Activated T-cell treated with anti-CD3 and anti-CD28 coated beads for 24 hours (primary cell): ENCODE measurements at regions not wholly inside any gene's neighbourhood (a gene's known extent, or its start where the extent isn't known, plus 50 kb on each side); places are given as distances from the start of the nearest gene placed in this dataset.
"Not testable (repeated sequence)": the region's sequence is repeated elsewhere in the genome, so short reads cannot be mapped to it uniquely, and the experiment has no call there.

Source experiments
- DNase-seq: peaks from one replicate; pipeline ENCODE4 v3.0.0-alpha.2; 2020; ENCODE audit warnings: low read depth

DNA sequence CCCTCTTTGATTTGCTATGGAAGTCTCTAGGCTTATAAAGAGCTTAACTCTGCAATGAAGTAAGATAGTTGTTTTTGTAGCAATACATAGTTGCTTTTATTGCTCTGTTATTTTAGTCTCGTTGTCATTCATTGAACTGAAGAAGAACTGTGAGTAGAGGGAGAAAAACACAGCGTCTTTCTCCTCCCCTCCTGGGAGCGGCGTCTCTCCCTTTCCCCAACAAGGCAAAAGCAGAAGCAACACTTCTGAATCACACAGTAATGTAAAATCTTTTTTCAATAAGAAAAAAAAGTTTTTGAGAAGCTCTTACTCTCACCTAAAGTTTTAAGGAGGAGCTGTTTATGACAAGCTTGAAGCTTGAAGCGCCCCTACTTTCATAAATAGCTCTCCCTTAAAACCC is 119.3 kb upstream of the SLC7A14 start:
- DNase-seq = no peak

GRCh38 chr3:170703121-170703588 is 117.3 kb upstream of the SLC7A14 start:
- DNase-seq = no peak

DNA sequence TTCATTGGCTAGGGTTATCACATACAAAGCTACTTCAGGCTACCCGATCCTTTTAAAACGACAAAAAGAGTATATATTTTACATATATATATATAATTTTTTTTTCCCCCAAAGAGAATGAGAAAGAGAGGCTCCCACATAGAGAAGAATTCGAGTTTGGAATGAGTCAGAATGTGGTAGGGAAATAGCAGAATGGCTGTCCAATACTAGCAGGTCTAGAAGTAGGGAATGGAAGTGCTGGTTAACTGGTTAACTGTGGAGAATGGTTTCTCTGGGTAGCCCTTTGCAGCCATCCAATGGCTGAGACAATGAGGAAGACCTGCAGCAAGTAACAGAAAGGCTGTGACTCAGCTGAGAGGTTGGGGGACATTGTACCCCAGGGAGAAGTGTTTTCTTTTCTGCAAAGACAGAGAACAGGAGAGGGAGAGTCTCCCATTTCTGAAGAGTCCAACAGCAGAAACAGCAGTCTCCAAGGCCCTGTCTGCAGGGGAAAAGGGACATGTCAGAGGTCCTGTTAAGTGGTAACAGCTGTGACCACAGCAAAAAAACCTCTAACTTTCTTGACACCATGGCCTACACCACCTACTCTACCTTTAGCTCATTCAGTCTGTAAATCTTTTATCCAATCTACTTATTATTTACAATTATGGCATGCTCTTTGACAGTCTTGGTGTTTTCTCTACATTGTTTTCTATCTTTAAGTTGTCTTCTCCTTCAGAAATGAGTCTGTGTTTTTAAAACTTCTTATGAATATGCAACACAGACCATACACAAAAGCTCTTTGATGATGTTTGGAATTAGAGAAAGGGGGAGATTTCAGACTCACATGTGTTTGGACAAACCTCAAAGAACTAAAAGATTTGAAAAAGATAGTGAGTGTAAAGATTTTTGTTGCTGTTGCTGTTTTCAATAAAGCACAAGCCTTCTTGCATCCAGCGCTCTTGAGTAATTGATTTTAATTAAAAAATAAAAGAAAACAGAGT is 116.1 kb upstream of the SLC7A14 start:
- DNase-seq = no peak

GRCh38 chr3:170700054-170700404 is 114.2 kb upstream of the SLC7A14 start:
- no peak for DNase-seq

DNA sequence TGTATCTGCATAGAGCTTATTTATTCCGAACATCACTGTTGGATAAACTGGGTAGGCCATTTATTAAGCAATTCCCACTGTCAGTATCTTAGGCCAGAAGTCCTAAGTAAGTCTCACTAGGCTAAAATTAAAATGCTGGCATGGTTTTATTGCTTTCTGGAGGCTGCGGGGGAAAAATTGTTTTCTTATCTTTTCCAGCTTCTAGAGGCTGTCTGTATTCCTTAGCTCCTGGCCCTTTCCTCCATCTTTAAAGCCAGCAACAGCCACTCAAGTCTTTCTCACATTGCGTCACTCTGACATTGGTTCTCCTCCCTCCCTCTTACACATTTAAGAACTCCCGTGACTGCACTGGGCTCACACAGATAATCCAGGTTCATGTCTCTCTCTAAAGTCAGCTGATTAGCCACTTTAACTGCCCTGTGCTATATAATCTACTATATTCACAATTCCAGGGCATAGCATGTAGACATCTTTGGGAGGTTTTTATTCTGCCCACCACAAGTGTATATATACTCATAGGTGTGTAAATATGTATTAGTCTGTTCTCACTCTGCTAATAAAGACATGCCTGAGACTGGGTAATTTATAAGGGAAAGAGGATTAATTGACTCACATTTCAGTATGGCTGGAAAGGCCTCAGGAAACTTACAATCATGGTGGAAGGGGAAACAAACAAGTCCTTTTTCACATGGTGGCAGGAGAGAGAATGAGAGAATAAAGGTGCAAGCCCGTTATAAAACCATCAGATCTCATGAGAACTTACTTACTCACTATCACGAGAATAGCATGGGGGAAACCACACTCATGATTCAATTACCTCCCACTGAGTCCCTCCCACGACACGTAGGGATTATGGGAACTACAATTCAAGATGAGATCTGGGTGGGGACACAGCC is 113.5 kb upstream of the SLC7A14 start:
- DNase-seq = no peak

GRCh38 chr3:170697908-170698307 is 112.0 kb upstream of the SLC7A14 start:
- DNase-seq = no peak

DNA sequence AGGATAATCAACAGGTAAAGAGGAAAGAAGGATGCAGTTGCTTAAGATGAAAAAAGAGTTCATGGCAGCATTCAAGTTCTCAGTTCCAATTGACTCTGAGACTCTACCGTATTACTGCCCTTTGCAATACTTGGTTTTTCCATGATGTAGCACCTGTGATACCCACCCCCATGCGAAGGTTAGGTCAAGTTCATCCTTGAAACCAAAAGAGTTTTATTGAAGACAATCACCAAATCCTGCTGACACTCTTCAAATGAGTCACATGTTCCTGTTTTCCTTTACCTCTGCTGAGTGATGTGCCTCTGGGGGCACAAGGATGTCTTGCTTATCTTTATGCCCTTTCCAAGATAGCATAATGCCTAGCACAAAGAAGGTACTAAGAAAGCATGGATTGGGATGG is 111.3 kb upstream of the SLC7A14 start:
- DNase-seq = no peak

DNA sequence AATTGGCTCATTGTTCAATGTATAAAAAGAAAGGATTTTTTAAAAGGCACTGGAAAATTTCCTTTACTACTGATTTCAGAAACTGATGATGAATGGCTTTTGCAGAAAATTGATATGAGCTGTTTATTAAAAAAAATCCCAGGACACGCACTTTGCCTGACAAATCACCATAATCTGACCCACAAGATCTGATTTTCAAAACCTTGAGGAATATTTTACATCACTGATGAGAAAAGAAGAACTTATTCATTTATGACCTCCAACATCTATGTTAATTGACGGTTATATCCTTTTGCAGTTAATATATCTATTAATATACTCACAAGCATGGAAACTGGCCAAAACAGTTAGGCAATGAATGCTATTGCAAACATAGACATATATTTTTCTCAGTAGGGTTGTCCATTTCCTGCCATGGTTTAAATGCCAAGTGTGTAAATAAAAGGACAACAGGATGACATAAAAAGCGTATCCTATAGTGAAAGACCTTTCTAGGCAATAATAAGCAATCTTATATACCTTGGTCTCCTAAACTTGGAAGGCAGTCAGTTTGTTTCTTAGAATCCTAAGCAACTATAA is 109.7 kb upstream of the SLC7A14 start:
- DNase-seq = no peak

- DNase-seq = no peak
Measured at GRCh38 chr3:170692720-170693119, 106.8 kb upstream of the SLC7A14 start.

DNA sequence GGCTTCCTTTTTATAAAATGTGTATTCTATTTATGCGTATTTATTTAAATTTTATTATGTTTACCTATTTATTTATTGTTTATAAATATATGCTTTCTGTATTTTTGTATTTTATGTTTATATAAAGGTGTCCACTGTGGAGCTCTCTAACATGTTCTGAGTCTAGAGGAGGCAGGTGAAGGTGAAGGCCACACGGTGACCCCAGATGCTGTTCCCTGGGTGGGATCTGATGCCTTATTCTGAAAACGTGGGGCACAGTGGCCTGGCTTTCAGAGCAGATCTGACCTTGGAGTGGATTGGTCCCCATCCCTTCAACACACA is 104.7 kb upstream of the SLC7A14 start:
- DNase-seq = no peak

DNA sequence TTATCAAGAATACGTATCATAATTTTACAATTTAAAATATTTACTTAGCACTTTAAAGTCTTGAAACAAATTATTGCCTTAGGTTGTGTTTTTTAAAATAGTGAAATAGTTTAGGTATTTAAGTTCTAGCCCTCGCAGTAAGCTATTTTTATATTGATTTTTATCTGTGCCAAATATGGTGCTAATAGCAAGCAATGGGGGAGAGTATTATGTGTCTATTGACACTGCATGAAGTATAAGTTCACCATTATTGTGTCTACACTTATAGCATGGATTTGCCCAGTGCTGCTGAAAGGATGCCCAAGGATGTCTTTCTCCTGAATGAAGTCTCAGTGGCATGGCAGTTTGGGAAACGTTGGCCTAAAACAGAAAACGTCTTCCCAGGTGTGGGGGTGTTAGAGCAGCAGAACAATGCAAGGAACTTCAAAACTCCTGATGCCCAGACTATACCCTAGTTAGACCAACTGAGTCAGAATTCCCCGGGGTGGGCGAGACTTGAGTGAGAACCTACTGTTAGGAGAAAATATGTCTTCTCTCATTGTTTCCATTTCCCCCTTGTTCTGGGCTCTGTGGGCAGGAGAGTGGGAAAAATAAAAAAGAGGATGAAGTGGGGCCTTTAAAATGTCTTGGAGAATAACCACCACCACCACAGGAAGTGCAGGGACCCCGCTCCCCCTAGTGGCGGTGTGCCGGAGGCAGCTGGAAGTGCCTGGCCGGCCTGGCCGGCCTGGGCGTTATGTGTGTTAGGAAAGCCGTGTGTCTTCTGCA is 104.2 kb upstream of the SLC7A14 start:
- DNase-seq = peak; percentile 22

GRCh38 chr3:170689296-170689829 is 103.5 kb upstream of the SLC7A14 start:
- no peak for DNase-seq

- not testable (repeated sequence) for DNase-seq
Measured at GRCh38 chr3:170688222-170688621, 102.3 kb upstream of the SLC7A14 start.

DNA sequence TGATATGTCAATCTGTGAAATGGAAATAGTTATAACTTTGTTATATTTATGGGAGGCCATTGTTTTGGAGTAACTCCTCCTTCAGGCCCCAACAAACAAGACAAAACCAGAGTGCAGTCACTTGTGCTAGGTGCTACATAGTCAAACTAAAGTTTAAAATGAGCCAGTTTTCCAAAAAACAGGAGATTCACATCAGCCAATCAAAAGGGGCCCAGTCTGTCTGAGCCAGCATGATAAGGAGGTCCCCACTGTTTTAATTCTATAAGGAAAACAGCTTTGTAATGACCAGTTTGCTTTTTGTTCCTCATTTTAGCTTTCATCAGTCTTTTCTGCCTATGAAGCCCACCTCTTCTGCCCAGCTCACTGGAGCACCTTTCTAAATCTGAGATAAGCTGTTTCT is 94.7 kb upstream of the SLC7A14 start:
- DNase-seq = no peak

DNA sequence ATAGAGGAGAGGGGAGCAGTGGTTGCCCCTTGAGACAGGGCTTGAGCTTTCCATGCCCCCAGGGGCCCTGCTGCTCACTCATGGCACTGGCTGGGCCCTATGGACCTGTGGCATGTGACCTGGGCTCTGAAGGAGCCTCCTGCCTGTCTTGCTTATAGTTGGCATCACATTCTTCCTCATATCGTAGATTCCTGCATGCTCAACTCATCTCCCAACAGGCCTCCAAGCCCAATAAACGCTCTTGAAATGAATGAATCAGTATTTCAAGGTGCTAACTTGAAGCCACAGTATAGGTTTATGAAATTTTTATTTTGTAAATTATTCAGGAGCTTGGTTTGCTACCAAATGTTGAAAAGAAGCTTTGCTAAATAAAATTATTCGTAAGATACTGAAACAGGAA is 93.3 kb upstream of the SLC7A14 start:
- no peak for DNase-seq

DNA sequence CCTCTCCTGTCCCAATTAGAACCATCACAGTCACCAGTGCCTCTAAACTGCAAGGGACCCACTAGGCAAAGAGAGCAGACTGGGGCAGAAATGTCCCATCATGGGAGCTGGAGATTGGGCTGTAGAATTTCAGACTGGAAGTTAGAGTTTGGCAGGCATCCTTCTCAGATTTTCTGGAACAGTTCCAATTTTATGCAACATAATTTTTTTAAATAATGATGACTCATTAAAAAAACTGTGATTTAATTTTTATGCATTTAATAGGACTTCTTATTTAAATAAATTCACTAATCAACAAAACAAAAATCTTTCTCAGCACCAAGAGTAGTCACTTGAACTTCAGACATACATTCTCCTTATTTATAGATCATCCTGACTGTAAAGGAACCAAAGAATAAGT is 84.6 kb upstream of the SLC7A14 start:
- no peak for DNase-seq

- not testable (repeated sequence) for DNase-seq
Measured at GRCh38 chr3:170662986-170663385, 77.1 kb upstream of the SLC7A14 start.

DNA sequence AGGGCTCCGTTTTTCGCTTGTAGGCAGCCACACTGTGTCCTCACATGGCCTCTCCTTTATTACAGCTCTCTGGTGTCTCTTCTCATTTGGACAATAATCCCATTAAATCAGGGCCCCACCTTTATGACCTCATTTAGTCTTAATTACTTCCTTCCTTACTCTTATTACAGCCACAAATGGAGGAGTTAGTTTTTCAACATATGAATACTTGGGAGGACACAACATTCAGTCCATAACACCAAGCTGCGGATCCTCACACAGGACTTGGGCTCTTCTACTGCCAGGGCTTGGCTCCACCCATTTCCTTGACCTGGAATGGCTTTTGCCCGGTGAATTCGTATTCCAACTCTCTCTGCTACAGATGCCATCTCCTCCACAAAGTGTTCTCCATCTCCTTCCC is 74.3 kb upstream of the SLC7A14 start:
- no peak for DNase-seq

GRCh38 chr3:170657312-170657711 is 71.4 kb upstream of the SLC7A14 start:
- no peak for DNase-seq

DNA sequence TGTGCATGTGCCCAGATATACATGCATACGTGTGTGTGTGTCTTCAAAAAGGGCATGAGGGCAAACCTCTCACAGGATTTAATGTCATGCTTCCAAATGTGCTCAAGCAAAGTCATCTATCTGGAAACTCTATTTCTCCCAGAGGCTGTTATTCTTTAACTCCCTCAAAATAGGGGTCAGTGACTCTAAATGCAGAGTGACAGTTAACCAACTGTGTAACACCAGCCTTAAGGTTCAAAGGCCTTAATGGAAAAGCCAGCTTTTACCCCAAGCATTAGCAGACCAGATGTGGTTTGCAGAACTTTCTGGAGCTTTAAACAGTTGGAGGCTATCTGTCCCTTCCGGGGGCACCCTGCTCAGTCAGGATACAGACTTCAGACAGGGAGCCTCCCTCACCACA is 70.4 kb upstream of the SLC7A14 start:
- DNase-seq = no peak

- DNase-seq = no peak
Measured at GRCh38 chr3:170653801-170654200, 67.9 kb upstream of the SLC7A14 start.
